Spleen (tissue), 11 donors: ENCODE measurements at regions not wholly inside any gene's neighbourhood (a gene's known extent, or its start where the extent isn't known, plus 50 kb on each side); places are given as distances from the start of the nearest gene placed in this dataset.
"Not testable (repeated sequence)": the region's sequence is repeated elsewhere in the genome, so short reads cannot be mapped to it uniquely, and the experiment has no call there.

Experiments
- DNase-seq: peaks from one replicate; pipeline ENCODE4 v3.0.0-alpha.2; 2020
- H3K27ac ChIP-seq, 8 donors: fragments of 200-600 bp; sonication (generic) in 7 of 8; 1 replicate in 4 of 8; 2 replicates in 4 of 8; pipeline versions ENCODE4 v1.5.0 to v1.8.0; 2016 to 2021; ENCODE audit warnings: inconsistent platforms in 4 of 8, mild to moderate bottlenecking in 4 of 8, moderate library complexity in 1 of 8
- H3K27me3 ChIP-seq, 7 donors: fragments of 200-600 bp; sonication (generic) in 6 of 7; replicated peaks in 1 of 7; 1 replicate in 4 of 7; 2 replicates in 3 of 7; pipeline versions ENCODE4 v1.5.0 to v1.8.0; 2016 to 2021; ENCODE audit warnings: inconsistent platforms in 3 of 7, mild to moderate bottlenecking in 1 of 7
- H3K36me3 ChIP-seq, 6 donors: fragments of 200-600 bp; sonication (generic) in 5 of 6; 1 replicate in 4 of 6; 2 replicates in 2 of 6; pipeline versions ENCODE4 v1.5.0 to v1.8.0; 2016 to 2021; ENCODE audit warnings: inconsistent platforms in 2 of 6
- H3K4me1 ChIP-seq, 6 donors: fragments of 200-600 bp; sonication (generic) in 5 of 6; 1 replicate in 3 of 6; 2 replicates in 3 of 6; pipeline versions ENCODE4 v1.5.0 to v1.8.0; 2016 to 2021; ENCODE audit warnings: inconsistent platforms in 3 of 6
- H3K4me3 ChIP-seq, 8 donors: fragments of 200-600 bp; sonication (generic) in 7 of 8; 1 replicate in 4 of 8; 2 replicates in 4 of 8; pipeline versions ENCODE4 v1.5.0 to v1.8.0; 2016 to 2021; ENCODE audit warnings: inconsistent platforms in 4 of 8, mild to moderate bottlenecking in 4 of 8, moderate library complexity in 2 of 8
- H3K9me3 ChIP-seq, 8 donors: fragments of 200-600 bp; sonication (generic) in 7 of 8; 1 replicate in 4 of 8; 2 replicates in 4 of 8; pipeline versions ENCODE4 v1.5.0 to v1.8.0; 2016 to 2021; ENCODE audit warnings: inconsistent platforms in 4 of 8
- POLR2A ChIP-seq, 3 donors: fragments of 450-650 bp; IDR thresholded peaks; one replicate each; pipeline ENCODE4 v1.5.1; 2017; ENCODE audit warnings: antibody characterized with exemption in 3 of 3, mild to moderate bottlenecking in 1 of 3
- POLR2AphosphoS5 ChIP-seq, 3 donors: sonication (generic); formaldehyde crosslinking; IDR thresholded peaks; one replicate each; pipeline ENCODE4 v1.5.1; 2017; ENCODE audit warnings: antibody characterized with exemption in 3 of 3
- WGBS, 5 donors: extraction: QIAGEN DNeasy Blood & Tissue Kit in 3 of 5; methylation state at CpG; one replicate each; pipeline versions ENCODE4 v1.1.5 to v1.1.7; 2013 to 2018; 5-methylcytosine and 5-hydroxymethylcytosine counted together
- intact Hi-C: fragments of 100-400 bp; cut with DNase I; formaldehyde crosslinking; loops from one replicate; pipeline ENCODE4 v1.15.0; 2023; ENCODE audit warnings: low total_unique reads
- TF ChIP-seq, protein P1 (sequence below), 11 experiments: fragments of 200-600 bp in 7 of 11; fragments of 450-650 bp in 4 of 11; sonication (generic) in 4 of 11; IDR thresholded peaks in 8 of 11; conservative IDR thresholded peaks in 3 of 11; 1 replicate in 7 of 11; 2 replicates in 4 of 11; pipeline versions ENCODE4 v1.4.0 to v1.8.0; 2016 to 2021; ENCODE audit warnings: antibody characterized with exemption in 11 of 11, inconsistent platforms in 4 of 11, mild to moderate bottlenecking in 1 of 11
- donor health status: healthy with polysubstance abuse.
- donor health status: DM: no; HTN: no; CAD: no; lungs with moderate emphysema.
- donor health status: DM: no; HTN: no; CAD: no.
- donor health status: Bipolar disorder and iron deficiency.
- donor health status: healthy.
- donor health status: DM: no; HTN: no; CAD: no.
- donor health status: DM: yes; HTN: yes; CAD: no.

DNA sequence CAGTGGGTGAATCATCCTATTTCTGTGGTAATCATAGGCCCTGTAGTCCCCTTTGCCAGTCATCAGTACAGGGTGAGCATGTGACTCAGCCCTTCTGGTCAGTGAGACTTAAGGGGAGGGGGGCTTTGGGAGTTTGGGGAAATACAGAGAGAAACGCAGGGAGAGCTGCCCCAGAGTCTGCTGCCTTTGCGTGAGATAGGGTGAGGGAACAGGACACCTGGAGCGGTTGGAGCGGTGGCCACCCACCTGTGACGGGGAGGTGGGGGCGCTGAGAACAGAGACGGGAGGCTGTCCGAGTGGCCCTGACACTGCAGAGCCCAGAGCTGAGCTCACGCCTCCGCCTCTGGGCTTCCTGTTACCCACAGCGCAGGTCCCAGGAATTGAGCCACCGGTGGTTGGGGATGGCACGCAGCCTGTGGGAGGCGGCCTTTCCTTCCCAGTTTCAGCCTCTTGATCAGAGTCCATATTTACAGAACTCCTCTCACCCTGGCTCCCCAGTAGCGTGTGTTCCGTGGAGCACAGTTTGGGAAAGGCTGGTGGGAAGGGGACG is 92.0 kb upstream of the ERCC6L2 start:
- Histone ChIP-seq H3K27ac (no peak overlapping the region), H3K36me3 (no peaks in the 10 kb centered on the region), H3K27me3 (no peaks in the 10 kb centered on the region), H3K4me3 (no peak overlapping the region), H3K9me3 (no peaks in the 10 kb centered on the region), H3K4me1 (no peaks in the 10 kb centered on the region)
- 89 to 95% (median 91%) methylated on average over 17 of the region's 17 CpGs for WGBS, 5 donors
- no peak for DNase-seq
- intact Hi-C loops: no loop called here
- TF ChIP-seq, protein P1, sequence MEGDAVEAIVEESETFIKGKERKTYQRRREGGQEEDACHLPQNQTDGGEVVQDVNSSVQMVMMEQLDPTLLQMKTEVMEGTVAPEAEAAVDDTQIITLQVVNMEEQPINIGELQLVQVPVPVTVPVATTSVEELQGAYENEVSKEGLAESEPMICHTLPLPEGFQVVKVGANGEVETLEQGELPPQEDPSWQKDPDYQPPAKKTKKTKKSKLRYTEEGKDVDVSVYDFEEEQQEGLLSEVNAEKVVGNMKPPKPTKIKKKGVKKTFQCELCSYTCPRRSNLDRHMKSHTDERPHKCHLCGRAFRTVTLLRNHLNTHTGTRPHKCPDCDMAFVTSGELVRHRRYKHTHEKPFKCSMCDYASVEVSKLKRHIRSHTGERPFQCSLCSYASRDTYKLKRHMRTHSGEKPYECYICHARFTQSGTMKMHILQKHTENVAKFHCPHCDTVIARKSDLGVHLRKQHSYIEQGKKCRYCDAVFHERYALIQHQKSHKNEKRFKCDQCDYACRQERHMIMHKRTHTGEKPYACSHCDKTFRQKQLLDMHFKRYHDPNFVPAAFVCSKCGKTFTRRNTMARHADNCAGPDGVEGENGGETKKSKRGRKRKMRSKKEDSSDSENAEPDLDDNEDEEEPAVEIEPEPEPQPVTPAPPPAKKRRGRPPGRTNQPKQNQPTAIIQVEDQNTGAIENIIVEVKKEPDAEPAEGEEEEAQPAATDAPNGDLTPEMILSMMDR (IDR thresholded peaks at IDR 0.05 in 8 of 11, conservative IDR thresholded peaks at IDR 0.05 in 3 of 11): no peak
- no peak for TF ChIP-seq POLR2AphosphoS5 (IDR thresholded peaks at IDR 0.05)
- no peak for TF ChIP-seq POLR2A (IDR thresholded peaks at IDR 0.05)

DNA sequence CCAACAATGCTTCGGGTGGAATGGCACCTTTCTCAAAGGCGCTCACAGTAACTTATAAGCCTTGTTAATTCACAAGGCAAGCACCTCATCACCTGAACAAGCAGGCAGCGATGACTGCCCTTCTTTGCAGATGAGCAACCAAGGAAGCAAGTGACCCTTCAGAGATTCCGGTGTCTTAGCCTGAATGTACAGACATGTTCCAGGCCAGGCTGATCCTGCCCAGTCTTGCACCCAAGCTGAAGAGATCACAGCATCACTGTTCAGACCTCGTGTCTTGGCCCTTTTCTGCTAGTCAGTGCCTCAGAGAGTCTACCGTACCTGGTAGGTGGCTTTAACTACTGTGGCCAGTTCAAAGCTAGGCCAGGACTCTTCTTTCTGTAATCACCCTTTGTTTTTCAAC is 94.7 kb upstream of the ERCC6L2 start:
- 85 to 96% (median 94%) methylated on average over 6 of the region's 6 CpGs for WGBS, 5 donors
- Histone ChIP-seq H3K9me3 (no peaks in the 10 kb centered on the region), H3K4me1 (no peaks in the 10 kb centered on the region), H3K4me3 (no peak overlapping the region), H3K36me3 (no peaks in the 10 kb centered on the region), H3K27me3 (no peaks in the 10 kb centered on the region), H3K27ac (no peak overlapping the region)
- no peak for DNase-seq
- intact Hi-C loops: no loop called here
- TF ChIP-seq POLR2A (IDR thresholded peaks at IDR 0.05) (no peak), POLR2AphosphoS5 (IDR thresholded peaks at IDR 0.05) (no peak)
- TF ChIP-seq, protein P1 (IDR thresholded peaks at IDR 0.05 in 8 of 11, conservative IDR thresholded peaks at IDR 0.05 in 3 of 11): no peak

DNA sequence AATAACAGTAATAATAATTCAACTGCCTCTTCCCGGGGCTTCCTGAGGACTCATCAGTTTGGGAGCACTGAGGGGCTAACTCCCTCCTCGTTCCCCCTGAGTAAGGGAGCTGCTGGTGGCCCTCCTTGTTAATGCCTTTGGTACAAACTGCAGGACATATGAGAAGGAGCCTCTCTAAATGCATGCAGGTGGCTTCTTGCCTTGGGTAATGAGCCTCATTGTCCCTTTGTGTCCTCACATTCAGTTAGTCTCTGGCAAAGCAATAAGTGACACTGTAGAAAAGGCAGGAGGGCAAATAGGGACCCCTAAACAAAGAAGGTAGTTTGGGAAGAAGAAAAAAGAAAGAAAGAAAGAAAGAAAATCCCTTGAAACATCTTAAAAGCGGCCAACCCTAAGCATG is 95.4 kb upstream of the ERCC6L2 start:
- H3K9me3 ChIP-seq: no peaks in the 10 kb centered on the region
- no peak for DNase-seq
- no peaks in the 10 kb centered on the region for H3K27me3 ChIP-seq
- no peak overlapping the region for H3K27ac ChIP-seq
- no peaks in the 10 kb centered on the region for H3K4me1 ChIP-seq
- intact Hi-C loops: no loop called here
- no peak overlapping the region for H3K4me3 ChIP-seq
- TF ChIP-seq, protein P1 (IDR thresholded peaks at IDR 0.05 in 8 of 11, conservative IDR thresholded peaks at IDR 0.05 in 3 of 11): no peak
- TF ChIP-seq POLR2A (IDR thresholded peaks at IDR 0.05) (no peak), POLR2AphosphoS5 (IDR thresholded peaks at IDR 0.05) (no peak)
- H3K36me3 ChIP-seq: no peaks in the 10 kb centered on the region
- 73 to 93% (median 92%) methylated on average over 3 of the region's 3 CpGs for WGBS, 5 donors

DNA sequence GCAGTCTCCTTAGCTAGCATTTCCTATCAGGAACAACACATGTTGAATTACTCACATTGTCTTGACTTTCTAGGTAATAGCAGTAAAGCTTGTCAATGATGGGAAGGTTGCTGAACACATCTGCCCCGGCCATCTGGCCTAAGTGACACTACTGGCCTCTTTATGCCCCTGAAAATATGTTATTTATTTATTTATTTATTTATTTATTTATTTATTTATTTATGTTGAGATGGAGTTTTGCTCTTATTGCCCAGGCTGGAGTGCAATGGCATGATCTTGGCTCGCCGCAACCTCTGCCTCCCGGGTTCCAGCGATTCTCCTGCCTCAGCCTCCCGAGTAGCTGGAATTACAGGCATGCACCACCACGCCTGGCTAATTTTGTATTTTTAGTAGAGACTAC is 95.9 kb upstream of the ERCC6L2 start:
- WGBS, 5 donors: 93 to 97% (median 94%) methylated on average over 7 of the region's 7 CpGs
- H3K27ac ChIP-seq, H3K36me3 ChIP-seq, intact Hi-C loops, H3K4me1 ChIP-seq, DNase-seq, H3K4me3 ChIP-seq, H3K9me3 ChIP-seq, H3K27me3 ChIP-seq: not testable (repeated sequence)

DNA sequence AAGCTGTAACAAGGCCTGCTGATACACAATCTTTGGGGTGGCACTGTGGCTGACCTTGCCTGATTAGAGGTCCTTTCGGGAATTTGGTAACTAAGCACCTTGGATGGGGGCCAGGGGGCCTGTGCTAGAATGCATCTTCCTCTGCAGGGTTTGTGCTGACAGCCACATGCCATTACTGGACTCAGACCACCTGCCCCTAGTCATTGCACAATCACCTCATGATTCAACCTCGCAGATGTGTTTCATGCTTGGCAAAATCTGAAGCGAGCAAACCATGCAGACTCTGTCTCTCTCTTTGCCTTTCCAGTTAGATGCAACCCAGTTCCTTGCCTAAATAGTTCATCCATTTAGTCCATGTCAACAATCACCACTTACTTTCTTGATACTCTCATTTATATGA is 96.5 kb upstream of the ERCC6L2 start:
- intact Hi-C loops: no loop called here
- Histone ChIP-seq H3K9me3 (no peaks in the 10 kb centered on the region), H3K27me3 (no peaks in the 10 kb centered on the region), H3K27ac (no peak overlapping the region), H3K4me3 (no peak overlapping the region), H3K36me3 (no peaks in the 10 kb centered on the region), H3K4me1 (no peaks in the 10 kb centered on the region)
- DNase-seq: no peak
- TF ChIP-seq, protein P1 (IDR thresholded peaks at IDR 0.05 in 8 of 11, conservative IDR thresholded peaks at IDR 0.05 in 3 of 11): no peak
- TF ChIP-seq POLR2AphosphoS5 (IDR thresholded peaks at IDR 0.05) (no peak), POLR2A (IDR thresholded peaks at IDR 0.05) (no peak)
- WGBS, 5 donors: 76 to 94% (median 86%) methylated on average over 3 of the region's 3 CpGs
